ENCODE measurements at regions not wholly inside any gene's neighbourhood (a gene's known extent, or its start where the extent isn't known, plus 50 kb on each side); places are given as distances from the start of the nearest gene placed in this dataset.

GRCh38 chr3:96491868-96492267, 322.5 kb upstream of the EPHA6 start:
- Mint-ChIP-seq H3K27me3 (ENCODE audit: insufficient read depth, unreplicated experiment) (no peaks in the 10 kb centered on the region), H3K27ac (ENCODE audit: low read depth, unreplicated experiment) (no peak overlapping the region), H3K4me3 (ENCODE audit: unreplicated experiment) (no peak overlapping the region), H3K9me3 (ENCODE audit: unreplicated experiment) (no peaks in the 10 kb centered on the region), H3K36me3 (ENCODE audit: insufficient read depth, unreplicated experiment) (no peaks in the 10 kb centered on the region), H3K4me1 (ENCODE audit: insufficient read depth, unreplicated experiment) (no peaks in the 10 kb centered on the region)
- DNase-seq (ENCODE audit: unreplicated experiment) = no peak
- BruUV-seq (replicated peaks) = no TSS peak
- intact Hi-C loops (cut with micrococcal nuclease) = no loop called here
- POLR2A ChIA-PET = interaction anchor here (1.3 kb wide), 1 partner anchor 84 kb away, joined by 3 read pairs; no protein-coding TSS in a partner anchor
- TF ChIP-seq CTCF (IDR thresholded peaks at IDR 0.05; ENCODE audit: unreplicated experiment) = no peak
- CTCF ChIA-PET = no interaction called here

GRCh38 chr3:96510334-96510733, 304.1 kb upstream of the EPHA6 start:
- no peak overlapping the region for H3K27ac Mint-ChIP-seq (ENCODE audit: low read depth, unreplicated experiment)
- H3K4me1 Mint-ChIP-seq (ENCODE audit: insufficient read depth, unreplicated experiment) = no peaks in the 10 kb centered on the region
- no peaks in the 10 kb centered on the region for H3K36me3 Mint-ChIP-seq (ENCODE audit: insufficient read depth, unreplicated experiment)
- TF ChIP-seq CTCF (IDR thresholded peaks at IDR 0.05; ENCODE audit: unreplicated experiment) = no peak
- POLR2A ChIA-PET = interaction anchor here (0.7 kb wide), 1 partner anchor 334 kb away, joined by 3 read pairs; no protein-coding TSS in a partner anchor
- no peaks in the 10 kb centered on the region for H3K27me3 Mint-ChIP-seq (ENCODE audit: insufficient read depth, unreplicated experiment)
- CTCF ChIA-PET = interaction anchor here (0.7 kb wide), 2 partner anchors 352 to 1201 kb away, joined by 3 read pairs; no protein-coding TSS in a partner anchor
- BruUV-seq (replicated peaks) = no TSS peak
- H3K4me3 Mint-ChIP-seq (ENCODE audit: unreplicated experiment) = no peak overlapping the region
- no peak for DNase-seq (ENCODE audit: unreplicated experiment)
- no peaks in the 10 kb centered on the region for H3K9me3 Mint-ChIP-seq (ENCODE audit: unreplicated experiment)
- intact Hi-C loops (cut with micrococcal nuclease) = no loop called here

- no peaks in the 10 kb centered on the region for H3K27me3 Mint-ChIP-seq (ENCODE audit: insufficient read depth, unreplicated experiment)
- BruUV-seq (replicated peaks) = no TSS peak
- no peak overlapping the region for H3K27ac Mint-ChIP-seq (ENCODE audit: low read depth, unreplicated experiment)
- POLR2A ChIA-PET = no interaction called here
- intact Hi-C loops (cut with micrococcal nuclease) = no loop called here
- no peaks in the 10 kb centered on the region for H3K36me3 Mint-ChIP-seq (ENCODE audit: insufficient read depth, unreplicated experiment)
- H3K9me3 Mint-ChIP-seq (ENCODE audit: unreplicated experiment) = peaks cover 7% of the 10 kb centered on the region
- peaks cover 6% of the 10 kb centered on the region for H3K4me1 Mint-ChIP-seq (ENCODE audit: insufficient read depth, unreplicated experiment)
- no peak for DNase-seq (ENCODE audit: unreplicated experiment)
- CTCF ChIA-PET = no interaction called here
- TF ChIP-seq CTCF (IDR thresholded peaks at IDR 0.05; ENCODE audit: unreplicated experiment) = no peak
- H3K4me3 Mint-ChIP-seq (ENCODE audit: unreplicated experiment) = no peak overlapping the region
Measured at GRCh38 chr3:96537165-96537564, 277.2 kb upstream of the EPHA6 start.

- DNase-seq (ENCODE audit: unreplicated experiment) = no peak
- no peak overlapping the region for H3K27ac Mint-ChIP-seq (ENCODE audit: low read depth, unreplicated experiment)
- no peaks in the 10 kb centered on the region for H3K36me3 Mint-ChIP-seq (ENCODE audit: insufficient read depth, unreplicated experiment)
- ChIA-PET CTCF (interaction anchor here (0.9 kb wide), 1 partner anchor 223 kb away, joined by 3 read pairs; no protein-coding TSS in a partner anchor), POLR2A (interaction anchor here (0.7 kb wide), 2 partner anchors 36 to 41 kb away, joined by 3 read pairs; no protein-coding TSS in a partner anchor)
- H3K27me3 Mint-ChIP-seq (ENCODE audit: insufficient read depth, unreplicated experiment) = no peaks in the 10 kb centered on the region
- peaks cover 3% of the 10 kb centered on the region for H3K9me3 Mint-ChIP-seq (ENCODE audit: unreplicated experiment)
- intact Hi-C loops (cut with micrococcal nuclease) = no loop called here
- TF ChIP-seq CTCF (IDR thresholded peaks at IDR 0.05; ENCODE audit: unreplicated experiment) = no peak
- no TSS peak for BruUV-seq (replicated peaks)
- H3K4me3 Mint-ChIP-seq (ENCODE audit: unreplicated experiment) = no peak overlapping the region
- H3K4me1 Mint-ChIP-seq (ENCODE audit: insufficient read depth, unreplicated experiment) = peaks cover 6% of the 10 kb centered on the region
Measured at GRCh38 chr3:96538186-96538585, 276.2 kb upstream of the EPHA6 start.
